Neuronal stem cell (in vitro differentiated cells): ENCODE measurements at regions not wholly inside any gene's neighbourhood (a gene's known extent, or its start where the extent isn't known, plus 50 kb on each side); places are given as distances from the start of the nearest gene placed in this dataset.
A peak's percentile ranks its signal among the peaks of the same experiment; 100 is the strongest.

Experiments used
- DNase-seq: peaks from one replicate; pipeline ENCODE4 v3.0.0-alpha.2; 2013; ENCODE audit warnings: low spot score
- H2AFZ ChIP-seq: one replicate; pipeline ENCODE4 v1.6.1; 2013; ENCODE audit warnings: mild to moderate bottlenecking, low read length, inconsistent platforms
- H2AK5ac ChIP-seq: 2 replicates; pipeline ENCODE4 v1.6.1; 2013; ENCODE audit warnings: low read depth, mild to moderate bottlenecking, inconsistent platforms, low read length, moderate library complexity, mixed read lengths
- H2BK120ac ChIP-seq: 2 replicates; pipeline ENCODE4 v1.6.1; 2013; ENCODE audit warnings: low read depth, mild to moderate bottlenecking, inconsistent platforms, low read length, moderate library complexity, mixed read lengths
- H2BK12ac ChIP-seq: one replicate; pipeline ENCODE4 v1.6.1; 2013; ENCODE audit warnings: low read length, inconsistent platforms
- H2BK15ac ChIP-seq: 2 replicates; pipeline ENCODE4 v1.6.1; 2013; ENCODE audit warnings: mild to moderate bottlenecking, low read length, inconsistent platforms, mixed read lengths
- H2BK5ac ChIP-seq: one replicate; pipeline ENCODE4 v1.6.1; 2013; ENCODE audit warnings: inconsistent platforms, mild to moderate bottlenecking, low read length, moderate library complexity
- H3K14ac ChIP-seq: one replicate; pipeline ENCODE4 v1.6.1; 2013; ENCODE audit warnings: low read length, inconsistent platforms
- H3K18ac ChIP-seq: 2 replicates; pipeline ENCODE4 v1.6.1; 2013; ENCODE audit warnings: low read length, inconsistent platforms
- H3K23ac ChIP-seq: 2 replicates; pipeline ENCODE4 v1.6.1; 2013; ENCODE audit warnings: low read depth, mild to moderate bottlenecking, mixed read lengths, low read length, inconsistent platforms; ENCODE audit not compliant: poor library complexity
- H3K27ac ChIP-seq: replicated peaks from 3 replicates; pipeline ENCODE4 v1.5.1; 2013; ENCODE audit warnings: low read length, inconsistent platforms
- H3K27me3 ChIP-seq, 3 experiments: 2 replicates each; pipeline ENCODE4 v1.6.1; 2013; ENCODE audit warnings: low read length in 3 of 3, mild to moderate bottlenecking in 2 of 3, inconsistent platforms in 1 of 3, low read depth in 1 of 3, mixed read lengths in 1 of 3, moderate library complexity in 1 of 3; ENCODE audit not compliant: control insufficient read depth in 3 of 3, insufficient read depth in 3 of 3
- H3K36me3 ChIP-seq, 2 donors: replicated peaks in 1 of 2; 2 replicates each; pipeline ENCODE4 v1.6.1; 2013; ENCODE audit warnings: low read length in 2 of 2; ENCODE audit not compliant: control insufficient read depth in 2 of 2, insufficient read depth in 2 of 2
- H3K4ac ChIP-seq: 2 replicates; pipeline ENCODE4 v1.6.1; 2013; ENCODE audit warnings: inconsistent platforms, mild to moderate bottlenecking, low read length, moderate library complexity
- H3K4me1 ChIP-seq, 2 donors: 1 replicate in 1 of 2; 2 replicates in 1 of 2; pipeline ENCODE4 v1.6.1; 2013; ENCODE audit warnings: low read length in 2 of 2, low read depth in 1 of 2; ENCODE audit not compliant: control insufficient read depth in 2 of 2, insufficient read depth in 1 of 2
- H3K4me2 ChIP-seq: one replicate; pipeline ENCODE4 v1.6.1; 2013; ENCODE audit warnings: mild to moderate bottlenecking, low read length, inconsistent platforms; ENCODE audit not compliant: insufficient read depth, poor library complexity, severe bottlenecking
- H3K4me3 ChIP-seq, 2 donors: 2 replicates each; pipeline ENCODE4 v1.5.1; 2013; ENCODE audit warnings: low read length in 2 of 2, mild to moderate bottlenecking in 2 of 2, inconsistent platforms in 1 of 2, moderate library complexity in 1 of 2
- H3K79me1 ChIP-seq: one replicate; pipeline ENCODE4 v1.6.1; 2013; ENCODE audit warnings: low read depth, mild to moderate bottlenecking, inconsistent platforms, low read length, moderate library complexity
- H3K9ac ChIP-seq: one replicate; pipeline ENCODE4 v1.6.1; 2013; ENCODE audit warnings: mild to moderate bottlenecking, low read depth, low read length, inconsistent platforms; ENCODE audit not compliant: poor library complexity
- H3K9me3 ChIP-seq, 2 donors: replicated peaks in 1 of 2; 2 replicates each; pipeline versions ENCODE3 to v1.6.1; 2013; ENCODE audit warnings: low read length in 2 of 2, mild to moderate bottlenecking in 2 of 2, inconsistent platforms in 1 of 2, low read depth in 1 of 2, mixed read lengths in 1 of 2, moderate library complexity in 1 of 2; ENCODE audit not compliant: control insufficient read depth in 2 of 2, insufficient read depth in 1 of 2
- H4K8ac ChIP-seq: one replicate; pipeline ENCODE4 v1.6.1; 2013; ENCODE audit warnings: low read depth, mild to moderate bottlenecking, inconsistent platforms, low read length, moderate library complexity
- H4K91ac ChIP-seq: one replicate; pipeline ENCODE4 v1.6.1; 2013; ENCODE audit warnings: low read length, low read depth, mild to moderate bottlenecking, inconsistent platforms; ENCODE audit not compliant: poor library complexity
- WGBS, 2 donors: extraction: QIAGEN DNeasy Blood & Tissue Kit; methylation state at CpG; one replicate each; pipeline ENCODE4 v1.1.7; 2013; ENCODE audit warnings: missing lambda C conversion rate in 2 of 2, mixed read lengths in 1 of 2; ENCODE audit not compliant: insufficient read length in 2 of 2, insufficient replicate concordance in 1 of 2; ENCODE audit errors: extremely low coverage in 2 of 2; 5-methylcytosine and 5-hydroxymethylcytosine counted together

DNA sequence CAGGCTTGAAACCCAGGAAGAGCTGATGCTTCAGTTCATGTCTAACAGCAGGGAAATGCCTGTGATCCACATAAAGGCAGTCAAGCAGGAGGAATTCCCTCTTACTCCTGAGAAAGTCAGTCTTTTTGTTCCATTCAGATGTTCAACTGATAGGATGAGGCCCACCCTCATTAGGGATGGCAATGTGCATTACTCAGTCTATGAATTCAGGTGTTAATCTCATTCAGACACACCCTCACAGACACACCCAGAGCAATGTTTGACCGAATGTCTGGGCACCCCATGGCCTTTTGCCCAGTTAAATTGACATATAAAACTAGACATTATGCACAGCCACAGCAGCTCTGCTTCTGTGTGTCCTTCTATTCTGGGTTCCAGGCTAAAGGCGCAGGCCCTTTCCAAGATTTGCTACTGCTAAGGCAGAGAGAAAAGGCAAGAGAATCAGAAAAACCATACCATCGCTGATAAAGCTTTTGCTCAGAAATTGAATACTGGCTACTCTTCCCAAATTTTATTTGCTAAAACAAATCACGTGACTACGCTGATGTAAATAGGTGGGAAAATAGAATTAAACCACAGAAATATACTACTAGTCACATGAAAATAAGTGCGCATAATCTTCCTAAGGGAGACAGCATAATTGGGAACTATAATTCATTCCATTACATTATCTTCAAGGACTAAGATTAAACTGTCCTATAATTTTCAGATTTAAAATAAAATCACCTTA lies 625.0 kb upstream of the MAN1A1 start:
- Histone ChIP-seq H3K9me3 (no peaks in the 10 kb centered on the region), H4K91ac (no peak overlapping the region), H2BK5ac (no peak overlapping the region), H2AFZ (no peak overlapping the region), H2AK5ac (no peak overlapping the region), H3K4me3 (no peak overlapping the region), H3K23ac (no peak overlapping the region), H2BK15ac (no peak overlapping the region), H3K79me1 (no peaks in the 10 kb centered on the region), H3K14ac (no peak overlapping the region), H2BK12ac (no peak overlapping the region), H3K27me3 (no peaks in the 10 kb centered on the region), H2BK120ac (no peak overlapping the region), H3K4ac (no peak overlapping the region), H3K4me1 (no peaks in the 10 kb centered on the region), H4K8ac (no peak overlapping the region), H3K18ac (no peak overlapping the region), H3K36me3 (no peaks in the 10 kb centered on the region), H3K4me2 (no peak overlapping the region), H3K27ac (no peak overlapping the region), H3K9ac (no peak overlapping the region)
- DNase-seq = no peak
- WGBS, 2 donors = no CpG with 5 or more reads among the region's 6 CpGs

DNA sequence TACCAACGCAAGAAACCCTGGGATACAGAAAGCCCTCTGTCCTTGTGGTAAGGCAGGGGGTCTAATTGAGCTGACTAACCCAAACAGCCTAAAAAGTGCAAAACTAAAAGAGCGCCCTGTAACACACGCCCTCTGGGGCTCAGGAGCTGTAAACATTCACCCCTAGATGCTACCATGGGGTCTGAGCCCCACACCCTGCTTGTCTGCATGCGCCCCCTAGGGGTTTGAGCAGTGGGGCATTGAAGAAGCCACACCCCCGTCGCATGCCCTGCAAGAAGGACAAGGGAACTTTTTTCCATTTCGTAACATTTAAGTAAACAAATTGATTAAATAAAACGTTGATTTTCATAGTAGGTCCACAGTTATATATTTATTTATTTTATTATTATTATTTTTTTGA lies 616.9 kb upstream of the MAN1A1 start:
- no peak overlapping the region for H3K27ac ChIP-seq
- H3K4me3 ChIP-seq = no peak overlapping the region
- no peak for DNase-seq
- no peaks in the 10 kb centered on the region for H3K79me1 ChIP-seq
- no peak overlapping the region for H3K18ac ChIP-seq
- H3K14ac ChIP-seq = no peak overlapping the region
- no peak overlapping the region for H2AK5ac ChIP-seq
- H4K8ac ChIP-seq = no peak overlapping the region
- no peak overlapping the region for H2BK15ac ChIP-seq
- H3K9ac ChIP-seq = no peak overlapping the region
- H2BK5ac ChIP-seq = no peak overlapping the region
- H3K36me3 ChIP-seq = no peaks in the 10 kb centered on the region
- H2AFZ ChIP-seq = no peak overlapping the region
- no peak overlapping the region for H4K91ac ChIP-seq
- no peaks in the 10 kb centered on the region for H3K27me3 ChIP-seq
- H3K9me3 ChIP-seq = no peaks in the 10 kb centered on the region
- no CpG with 5 or more reads among the region's 8 CpGs for WGBS, 2 donors
- H2BK120ac ChIP-seq = no peak overlapping the region
- no peak overlapping the region for H3K4ac ChIP-seq
- H2BK12ac ChIP-seq = no peak overlapping the region
- H3K4me1 ChIP-seq = no peaks in the 10 kb centered on the region
- H3K4me2 ChIP-seq = no peak overlapping the region
- H3K23ac ChIP-seq = no peak overlapping the region

DNA sequence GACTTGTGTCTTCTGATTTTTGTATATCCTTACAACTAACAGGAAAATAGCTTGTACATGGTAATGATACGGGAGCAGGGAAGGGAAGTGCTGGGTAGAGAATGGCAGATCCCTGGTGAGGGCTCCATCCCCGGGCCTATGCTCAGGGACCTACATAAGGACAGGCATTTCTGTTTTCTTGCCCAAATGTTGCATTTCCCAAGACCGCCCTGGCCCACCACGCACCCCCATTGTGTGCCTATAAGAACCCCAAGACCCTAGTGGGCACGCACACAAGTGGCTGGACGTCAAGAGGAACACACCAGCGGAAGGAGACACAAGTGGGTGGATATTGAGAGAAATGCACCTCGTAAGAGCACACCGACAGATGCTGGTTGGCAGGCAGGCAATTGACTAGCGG lies 616.3 kb upstream of the MAN1A1 start:
- H2BK15ac ChIP-seq = no peak overlapping the region
- H3K4me1 ChIP-seq = no peaks in the 10 kb centered on the region
- H3K4me2 ChIP-seq = no peak overlapping the region
- no peak overlapping the region for H3K23ac ChIP-seq
- WGBS, 2 donors = no CpG with 5 or more reads among the region's 10 CpGs
- no peak overlapping the region for H3K14ac ChIP-seq
- no peak overlapping the region for H3K4me3 ChIP-seq
- no peak for DNase-seq
- peak overlapping the region; percentile 20 for H3K18ac ChIP-seq
- no peak overlapping the region for H3K27ac ChIP-seq
- no peak overlapping the region for H3K9ac ChIP-seq
- no peaks in the 10 kb centered on the region for H3K36me3 ChIP-seq
- H2BK120ac ChIP-seq = no peak overlapping the region
- H4K8ac ChIP-seq = no peak overlapping the region
- H2BK12ac ChIP-seq = no peak overlapping the region
- no peak overlapping the region for H2BK5ac ChIP-seq
- H3K4ac ChIP-seq = no peak overlapping the region
- no peaks in the 10 kb centered on the region for H3K9me3 ChIP-seq
- no peaks in the 10 kb centered on the region for H3K27me3 ChIP-seq
- H2AFZ ChIP-seq = no peak overlapping the region
- no peaks in the 10 kb centered on the region for H3K79me1 ChIP-seq
- H2AK5ac ChIP-seq = no peak overlapping the region
- H4K91ac ChIP-seq = no peak overlapping the region

DNA sequence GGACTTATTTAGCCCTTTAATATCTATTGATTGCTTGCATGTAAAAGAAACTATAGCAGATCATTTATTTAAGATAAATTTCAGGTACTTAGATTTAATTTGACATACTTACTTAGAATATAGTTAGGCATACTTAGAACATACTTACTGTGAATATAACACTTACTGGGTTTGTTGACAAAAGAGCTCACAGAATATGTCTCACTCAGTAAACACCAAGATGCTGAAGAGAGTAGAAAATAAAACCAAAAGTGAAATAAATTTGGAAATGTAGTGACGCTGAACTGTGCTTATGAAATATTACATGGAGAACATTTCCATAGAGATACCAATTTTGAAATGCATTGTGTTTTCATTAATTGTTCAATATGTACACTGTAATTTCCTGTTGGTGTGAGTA lies 615.4 kb upstream of the MAN1A1 start:
- Histone ChIP-seq H4K91ac (no peak overlapping the region), H3K27me3 (no peaks in the 10 kb centered on the region), H2BK15ac (no peak overlapping the region), H3K9me3 (no peaks in the 10 kb centered on the region), H2BK5ac (no peak overlapping the region), H2AFZ (no peak overlapping the region), H3K79me1 (no peaks in the 10 kb centered on the region), H3K14ac (no peak overlapping the region), H3K4ac (no peak overlapping the region), H3K18ac (no peak overlapping the region), H2BK120ac (no peak overlapping the region), H3K4me1 (no peaks in the 10 kb centered on the region), H2BK12ac (no peak overlapping the region), H2AK5ac (no peak overlapping the region), H3K27ac (no peak overlapping the region), H4K8ac (no peak overlapping the region), H3K4me3 (no peak overlapping the region), H3K9ac (no peak overlapping the region), H3K36me3 (no peaks in the 10 kb centered on the region), H3K23ac (no peak overlapping the region), H3K4me2 (no peak overlapping the region)
- WGBS, 2 donors = no CpG with 5 or more reads among the region's 1 CpG
- DNase-seq = no peak
